OCI-LY1 (cell line): ENCODE measurements at regions not wholly inside any gene's neighbourhood (a gene's known extent, or its start where the extent isn't known, plus 50 kb on each side); places are given as distances from the start of the nearest gene placed in this dataset.
"Not testable (repeated sequence)": the region's sequence is repeated elsewhere in the genome, so short reads cannot be mapped to it uniquely, and the experiment has no call there.

ENCODE experiments used
- H2AFZ ChIP-seq: fragments of 200-600 bp; sonication (generic), shearing (Covaris generic); 2 replicates; pipeline ENCODE4 v1.6.0; 2014; ENCODE audit warnings: antibody characterized with exemption, mild to moderate bottlenecking, low read length
- H3F3A ChIP-seq: fragments of 200-600 bp; sonication (generic), shearing (Covaris generic); 2 replicates; pipeline ENCODE4 v1.6.0; 2014; ENCODE audit warnings: mild to moderate bottlenecking, antibody characterized with exemption, low read length, moderate library complexity; ENCODE audit not compliant: insufficient read depth
- H3K27ac ChIP-seq: fragments of 200-600 bp; sonication (generic); 2 replicates; pipeline ENCODE4 v1.5.1; 2014; ENCODE audit warnings: low read length, mixed run types, mild to moderate bottlenecking, low read depth; ENCODE audit not compliant: poor library complexity, severe bottlenecking
- H3K27me3 ChIP-seq: fragments of 200-600 bp; sonication (generic); 2 replicates; pipeline ENCODE4 v1.6.0; 2014; ENCODE audit warnings: antibody characterized with exemption, mild to moderate bottlenecking, low read length, moderate library complexity; ENCODE audit not compliant: insufficient read depth
- H3K36me3 ChIP-seq: fragments of 200-600 bp; sonication (generic); 2 replicates; pipeline ENCODE4 v1.6.1; 2014; ENCODE audit warnings: mild to moderate bottlenecking, antibody characterized with exemption, low read length, moderate library complexity, mixed read lengths; ENCODE audit not compliant: insufficient read depth
- H3K4me1 ChIP-seq: fragments of 200-600 bp; sonication (generic); 2 replicates; pipeline ENCODE4 v1.5.1; 2014; ENCODE audit warnings: mild to moderate bottlenecking, low read length, moderate library complexity; ENCODE audit not compliant: insufficient read depth, severe bottlenecking
- H3K4me2 ChIP-seq: fragments of 200-600 bp; sonication (generic), shearing (Covaris generic); 2 replicates; pipeline ENCODE4 v1.6.1; 2014; ENCODE audit warnings: low read length
- H3K4me3 ChIP-seq: fragments of 200-600 bp; sonication (generic); 2 replicates; pipeline ENCODE4 v1.5.1; 2014; ENCODE audit warnings: low read length, low read depth, mild to moderate bottlenecking, mixed read lengths; ENCODE audit not compliant: poor library complexity, severe bottlenecking
- H3K79me2 ChIP-seq: fragments of 200-600 bp; shearing (Covaris generic); 2 replicates; pipeline ENCODE4 v1.6.1; 2016; ENCODE audit warnings: mixed run types, low read length, mixed read lengths; ENCODE audit not compliant: insufficient read depth
- H3K9ac ChIP-seq: fragments of 200-600 bp; sonication (generic), shearing (Covaris generic); 2 replicates; pipeline ENCODE4 v1.6.1; 2014; ENCODE audit warnings: mild to moderate bottlenecking, low read length, mixed read lengths
- H3K9me2 ChIP-seq: fragments of 200-600 bp; sonication (generic), shearing (Covaris generic); 2 replicates; pipeline ENCODE4 v1.6.1; 2014; ENCODE audit warnings: low read depth, mild to moderate bottlenecking, low read length, mixed read lengths
- H3K9me3 ChIP-seq: fragments of 200-600 bp; shearing (Covaris generic); 2 replicates; pipeline ENCODE4 v1.6.1; 2014; ENCODE audit warnings: low read length, mixed read lengths
- H4K20me1 ChIP-seq: fragments of 200-600 bp; sonication (generic), shearing (Covaris generic); 2 replicates; pipeline ENCODE4 v1.6.0; 2016; ENCODE audit warnings: mild to moderate bottlenecking, low read length; ENCODE audit not compliant: insufficient read depth
- CTCF ChIP-seq: fragments of 200-600 bp; sonication (generic), shearing (Covaris generic); IDR thresholded peaks from 2 replicates; pipeline ENCODE4 v1.5.1; 2017; ENCODE audit warnings: mild to moderate bottlenecking, antibody characterized with exemption, low read length, moderate library complexity, mixed read lengths
- EZH2 ChIP-seq: fragments of 200-600 bp; sonication (generic), shearing (Covaris generic); IDR thresholded peaks from 2 replicates; pipeline ENCODE4 v1.8.0; 2017; ENCODE audit warnings: borderline replicate concordance, mixed run types, mild to moderate bottlenecking, antibody characterized with exemption, low read length, moderate library complexity, mixed read lengths

DNA sequence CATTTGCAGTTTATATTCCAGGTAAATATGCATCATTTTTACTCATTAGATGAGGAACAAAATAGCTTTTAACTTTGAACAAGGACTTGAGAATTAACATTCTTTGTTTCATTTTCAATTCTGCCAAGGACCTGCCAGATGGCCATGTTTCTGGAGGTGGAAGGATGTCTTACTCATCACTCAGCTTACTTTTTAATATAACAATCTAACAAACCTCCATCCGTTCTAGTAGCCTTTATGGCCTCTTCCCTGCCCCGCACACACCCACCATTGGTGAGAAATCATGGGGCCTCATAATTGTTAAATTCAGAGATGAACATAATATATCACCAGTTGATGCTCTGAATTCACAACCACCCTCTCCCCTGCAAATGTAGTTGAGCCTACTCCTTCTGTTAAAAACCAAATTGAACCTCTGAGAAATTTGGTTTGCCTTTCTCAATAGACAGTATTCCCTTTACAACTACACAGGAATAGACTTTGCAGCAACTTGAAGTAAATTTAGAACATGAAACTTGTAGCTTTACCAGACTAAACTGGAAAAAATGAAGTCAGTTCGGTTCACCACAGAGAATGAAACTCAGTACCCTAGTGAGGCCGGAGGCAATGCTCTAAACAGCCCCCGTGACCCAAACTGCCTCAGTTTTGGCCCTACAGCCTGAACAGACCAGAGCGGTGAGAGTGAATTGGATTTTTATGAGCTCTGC is 50.1 kb upstream of the ACSL4 start:
- no peak overlapping the region for H2AFZ ChIP-seq

DNA sequence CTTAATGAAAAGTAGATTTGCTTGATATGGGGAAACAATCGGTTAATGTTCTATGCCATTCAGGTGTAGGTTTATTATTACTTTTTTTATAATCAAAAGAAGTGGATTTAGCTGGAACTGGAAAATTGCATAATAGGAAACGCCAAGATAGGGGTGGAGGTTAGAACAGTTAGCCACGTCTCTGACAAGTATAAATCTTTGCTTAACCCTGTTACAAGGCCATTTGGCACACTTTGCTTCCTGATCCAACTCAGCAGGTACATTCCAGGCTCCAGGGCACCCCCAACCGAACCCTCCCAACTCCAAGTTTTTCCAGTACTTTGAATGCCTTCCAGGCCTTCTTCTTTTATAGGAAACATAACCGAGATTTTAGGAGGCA is 50.6 kb upstream of the ACSL4 start:
- no peak for TF ChIP-seq EZH2
- TF ChIP-seq CTCF: no peak
- Histone ChIP-seq H3K9me2 (no peaks in the 10 kb centered on the region), H3K27me3 (no peaks in the 10 kb centered on the region), H3K36me3 (no peaks in the 10 kb centered on the region), H3K27ac (no peak overlapping the region), H3K4me1 (no peaks in the 10 kb centered on the region), H3K79me2 (no peaks in the 10 kb centered on the region), H4K20me1 (no peaks in the 10 kb centered on the region), H3K9me3 (no peaks in the 10 kb centered on the region), H3K9ac (no peak overlapping the region), H3K4me3 (no peak overlapping the region), H2AFZ (no peak overlapping the region), H3F3A (no peaks in the 10 kb centered on the region), H3K4me2 (no peak overlapping the region)

More for the DNA sequence above, 50.1 kb upstream of the ACSL4 start:
- Histone ChIP-seq H3K27me3 (no peaks in the 10 kb centered on the region), H3K79me2 (no peaks in the 10 kb centered on the region), H3K36me3 (no peaks in the 10 kb centered on the region), H3K4me1 (no peaks in the 10 kb centered on the region), H3K9ac (no peak overlapping the region), H3K4me2 (no peak overlapping the region), H3K9me2 (no peaks in the 10 kb centered on the region), H4K20me1 (no peaks in the 10 kb centered on the region), H3K27ac (no peak overlapping the region), H3K9me3 (no peaks in the 10 kb centered on the region), H3F3A (no peaks in the 10 kb centered on the region), H3K4me3 (no peak overlapping the region)
- TF ChIP-seq EZH2: no peak
- no peak for TF ChIP-seq CTCF

GRCh38 chrX:109785053-109785452 is 52.0 kb upstream of the ACSL4 start:
- Histone ChIP-seq H4K20me1 (no peaks in the 10 kb centered on the region), H3K9me2 (no peaks in the 10 kb centered on the region), H3K79me2 (no peaks in the 10 kb centered on the region), H3K9ac (no peak overlapping the region), H3K4me1 (no peaks in the 10 kb centered on the region), H3F3A (no peaks in the 10 kb centered on the region), H3K27me3 (no peaks in the 10 kb centered on the region), H3K9me3 (no peaks in the 10 kb centered on the region), H2AFZ (no peak overlapping the region), H3K27ac (no peak overlapping the region), H3K4me3 (no peak overlapping the region), H3K4me2 (no peak overlapping the region), H3K36me3 (no peaks in the 10 kb centered on the region)
- TF ChIP-seq EZH2 (no peak), CTCF (no peak)

- not testable (repeated sequence) for H4K20me1 ChIP-seq, H3K27me3 ChIP-seq, H3K27ac ChIP-seq, H2AFZ ChIP-seq, H3K9ac ChIP-seq, H3K4me2 ChIP-seq, H3K36me3 ChIP-seq, H3F3A ChIP-seq, H3K9me2 ChIP-seq, H3K79me2 ChIP-seq, H3K4me3 ChIP-seq, H3K9me3 ChIP-seq, H3K4me1 ChIP-seq
Observed at GRCh38 chrX:109790511-109790910, 57.5 kb upstream of the ACSL4 start.
